ENCODE measurements at regions not wholly inside any gene's neighbourhood (a gene's known extent, or its start where the extent isn't known, plus 50 kb on each side); places are given as distances from the start of the nearest gene placed in this dataset.

GRCh38 chr2:160674146-160674750 is 180.6 kb upstream of the RBMS1 start:
- H3K4me3 ChIP-seq (ENCODE audit: low read depth, low read length) = no peak overlapping the region
- TF ChIP-seq CTCF (conservative IDR thresholded peaks at IDR 0.05; ENCODE audit: low read depth, low read length) = no peak
- no peak for DNase-seq (ENCODE audit: low read depth)

GRCh38 chr2:160679686-160680085 is 186.1 kb upstream of the RBMS1 start:
- no peak for DNase-seq (ENCODE audit: low read depth)
- H3K4me3 ChIP-seq (ENCODE audit: low read depth, low read length) = no peak overlapping the region
- TF ChIP-seq CTCF (conservative IDR thresholded peaks at IDR 0.05; ENCODE audit: low read depth, low read length) = no peak

- no peak for DNase-seq (ENCODE audit: low read depth)
- no peak for TF ChIP-seq CTCF (conservative IDR thresholded peaks at IDR 0.05; ENCODE audit: low read depth, low read length)
- H3K4me3 ChIP-seq (ENCODE audit: low read depth, low read length) = no peak overlapping the region
Observed at GRCh38 chr2:160680294-160680693, 186.7 kb upstream of the RBMS1 start.

- TF ChIP-seq CTCF (conservative IDR thresholded peaks at IDR 0.05; ENCODE audit: low read depth, low read length) = no peak
- H3K4me3 ChIP-seq (ENCODE audit: low read depth, low read length) = no peak overlapping the region
- DNase-seq (ENCODE audit: low read depth) = no peak
Observed at GRCh38 chr2:160680974-160681373, 187.4 kb upstream of the RBMS1 start.

GRCh38 chr2:160683206-160683605 is 189.6 kb upstream of the RBMS1 start:
- no peak overlapping the region for H3K4me3 ChIP-seq (ENCODE audit: low read depth, low read length)
- DNase-seq (ENCODE audit: low read depth) = no peak
- TF ChIP-seq CTCF (conservative IDR thresholded peaks at IDR 0.05; ENCODE audit: low read depth, low read length) = no peak

- no peak for DNase-seq (ENCODE audit: low read depth)
- H3K4me3 ChIP-seq (ENCODE audit: low read depth, low read length) = no peak overlapping the region
- no peak for TF ChIP-seq CTCF (conservative IDR thresholded peaks at IDR 0.05; ENCODE audit: low read depth, low read length)
Observed at GRCh38 chr2:160687629-160688028, 194.0 kb upstream of the RBMS1 start.

- H3K4me3 ChIP-seq (ENCODE audit: low read depth, low read length) = no peak overlapping the region
- no peak for TF ChIP-seq CTCF (conservative IDR thresholded peaks at IDR 0.05; ENCODE audit: low read depth, low read length)
- DNase-seq (ENCODE audit: low read depth) = no peak
Observed at GRCh38 chr2:160689441-160689840, 195.8 kb upstream of the RBMS1 start.

Data from choroid plexus epithelial cell (primary cell).